Caki2 (cell line): ENCODE measurements at regions not wholly inside any gene's neighbourhood (a gene's known extent, or its start where the extent isn't known, plus 50 kb on each side); places are given as distances from the start of the nearest gene placed in this dataset.
"Not testable (repeated sequence)": the region's sequence is repeated elsewhere in the genome, so short reads cannot be mapped to it uniquely, and the experiment has no call there.

Experiments used
- DNase-seq: peaks from one replicate; pipeline ENCODE4 v3.0.0-alpha.2; 2015; ENCODE audit warnings: low read depth
- in situ Hi-C: cut with HindIII; loops from 2 replicates; pipeline ENCODE4 v1.10.0; 2016; ENCODE audit warnings: low sequenced_read_pairs, low pct_unique_long_range_greater_than_20kb, mixed read lengths

- no peak for DNase-seq
- in situ Hi-C loops, result no loop called here
Measured at GRCh38 chr16:66258916-66259845, 107.3 kb upstream of the CDH5 start.

- in situ Hi-C loops, result no loop called here
- no peak for DNase-seq
Measured at GRCh38 chr16:66256919-66257318, 109.6 kb upstream of the CDH5 start.

GRCh38 chr16:66255647-66256046, 110.8 kb upstream of the CDH5 start:
- in situ Hi-C loops, result no loop called here
- no peak for DNase-seq

GRCh38 chr16:66254751-66255150, 111.7 kb upstream of the CDH5 start:
- in situ Hi-C loops, result no loop called here
- no peak for DNase-seq

- in situ Hi-C loops, result no loop called here
- no peak for DNase-seq
Measured at GRCh38 chr16:66254106-66254505, 112.4 kb upstream of the CDH5 start.

GRCh38 chr16:66251476-66252160, 114.9 kb upstream of the CDH5 start:
- in situ Hi-C loops, result no loop called here
- no peak for DNase-seq

GRCh38 chr16:66250686-66251431, 115.6 kb upstream of the CDH5 start:
- in situ Hi-C loops, result no loop called here
- no peak for DNase-seq

GRCh38 chr16:66247516-66248481, 118.7 kb upstream of the CDH5 start:
- in situ Hi-C loops, result no loop called here
- no peak for DNase-seq

GRCh38 chr16:66245868-66246267, 120.6 kb upstream of the CDH5 start:
- no peak for DNase-seq
- in situ Hi-C loops, result no loop called here

GRCh38 chr16:66245072-66245471, 121.4 kb upstream of the CDH5 start:
- DNase-seq, result no peak
- in situ Hi-C loops, result no loop called here

- in situ Hi-C loops, result no loop called here
- no peak for DNase-seq
Measured at GRCh38 chr16:66242672-66243071, 123.8 kb upstream of the CDH5 start.

GRCh38 chr16:66242206-66242605, 124.3 kb upstream of the CDH5 start:
- in situ Hi-C loops, DNase-seq: not testable (repeated sequence)

- no peak for DNase-seq
- in situ Hi-C loops, result no loop called here
Measured at GRCh38 chr16:66240631-66241395, 125.7 kb upstream of the CDH5 start.

GRCh38 chr16:66240088-66240487, 126.4 kb upstream of the CDH5 start:
- DNase-seq, result no peak
- in situ Hi-C loops, result no loop called here

GRCh38 chr16:66238696-66239095, 127.8 kb upstream of the CDH5 start:
- in situ Hi-C loops, result no loop called here
- DNase-seq, result no peak

- in situ Hi-C loops, result no loop called here
- DNase-seq, result no peak
Measured at GRCh38 chr16:66236301-66236700, 130.2 kb upstream of the CDH5 start.

- no peak for DNase-seq
- in situ Hi-C loops, result no loop called here
Measured at GRCh38 chr16:66231452-66232160, 134.9 kb upstream of the CDH5 start.
